Activated T-helper 1 cell treated with Interleukin-2 at 50 U/mL for 16 hours (primary cell): ENCODE measurements at regions not wholly inside any gene's neighbourhood (a gene's known extent, or its start where the extent isn't known, plus 50 kb on each side); places are given as distances from the start of the nearest gene placed in this dataset.
"Not testable (repeated sequence)": the region's sequence is repeated elsewhere in the genome, so short reads cannot be mapped to it uniquely, and the experiment has no call there.

ENCODE experiments used
- DNase-seq: peaks from one replicate; pipeline ENCODE4 v3.0.0-alpha.2; 2020; ENCODE audit warnings: low read depth

DNA sequence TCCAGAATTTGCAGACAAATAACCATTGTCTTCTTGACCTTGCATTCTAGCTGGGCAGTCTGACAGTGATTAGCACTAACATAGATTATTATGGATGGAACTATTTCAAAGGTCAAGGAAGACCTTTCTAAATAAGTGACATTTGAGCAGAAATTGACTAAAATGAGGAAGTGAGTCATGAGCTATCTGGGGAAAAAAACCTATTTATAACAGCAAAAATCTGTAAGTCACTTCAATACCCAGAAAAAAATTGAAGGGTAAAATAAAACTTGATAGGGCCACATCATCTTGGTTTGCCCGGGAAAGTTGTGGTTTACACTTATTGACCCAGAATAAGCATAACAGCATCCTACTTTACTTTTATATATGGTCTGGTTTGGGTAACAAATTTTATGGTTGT is 414.6 kb upstream of the HS3ST1 start:
- DNase-seq = no peak

DNA sequence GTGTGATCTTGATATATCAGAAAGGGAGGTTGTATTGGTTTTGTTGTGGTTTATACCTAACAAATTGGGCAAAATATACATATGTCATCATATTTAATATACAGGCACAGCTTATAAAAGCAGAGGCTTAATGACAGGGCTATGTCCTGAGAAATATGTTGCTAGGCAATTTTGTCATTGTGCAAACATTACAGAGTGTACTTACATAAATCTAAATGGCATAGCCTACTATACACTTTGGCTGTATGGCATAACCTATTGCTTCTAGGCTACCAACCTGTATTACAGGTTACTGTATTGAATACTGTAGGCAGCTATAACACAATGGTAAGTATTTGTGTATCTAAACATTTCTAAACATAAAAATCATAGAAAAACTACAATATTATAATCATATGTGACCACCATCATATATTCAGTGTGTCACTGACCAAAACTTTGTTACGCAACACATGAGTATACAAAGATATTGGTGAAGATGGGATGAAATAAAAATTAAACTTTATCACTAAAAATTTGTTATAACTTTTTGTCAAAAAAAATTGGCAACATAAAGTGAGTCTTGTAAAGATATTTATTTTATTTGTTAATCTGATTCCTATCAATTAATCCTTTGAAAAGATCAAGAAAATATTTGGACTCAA is 414.0 kb upstream of the HS3ST1 start:
- no peak for DNase-seq

DNA sequence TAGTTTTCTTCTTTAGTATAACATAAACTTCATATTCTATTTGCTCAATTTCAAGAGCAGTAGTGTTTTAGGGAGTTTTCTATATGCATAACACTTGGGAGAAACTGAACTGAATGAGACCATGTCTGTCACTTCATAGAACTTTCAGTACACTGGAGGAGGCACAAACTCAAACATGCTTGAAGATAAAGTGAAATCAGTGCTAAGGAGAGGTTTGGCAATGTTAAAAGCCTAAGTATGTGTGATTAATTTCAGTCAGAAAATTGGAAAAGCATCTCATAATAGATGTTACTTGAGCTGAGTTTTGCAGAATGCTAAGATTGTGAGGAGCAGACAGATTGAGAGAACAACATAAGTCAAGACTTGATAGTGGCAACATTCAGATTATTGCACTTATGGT is 411.2 kb upstream of the HS3ST1 start:
- DNase-seq = no peak

DNA sequence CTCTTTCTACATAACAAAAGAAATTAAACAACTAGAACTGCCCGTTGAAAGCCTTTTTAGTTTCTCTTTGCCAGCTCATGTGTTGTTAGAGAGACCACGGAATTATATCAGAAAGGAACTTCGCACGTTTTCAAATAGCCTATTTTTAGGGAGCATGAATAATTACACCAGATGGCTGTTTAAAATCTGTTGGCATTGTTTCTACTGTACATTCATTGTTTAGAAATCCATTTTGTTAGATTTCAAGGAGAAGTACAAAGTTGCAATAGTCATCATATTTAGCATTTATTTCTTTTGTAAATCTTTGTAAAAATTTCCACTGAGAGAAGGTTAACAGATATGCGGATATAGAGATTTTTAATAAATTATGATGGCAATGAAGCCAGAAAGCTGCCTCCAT is 403.0 kb upstream of the HS3ST1 start:
- no peak for DNase-seq

DNA sequence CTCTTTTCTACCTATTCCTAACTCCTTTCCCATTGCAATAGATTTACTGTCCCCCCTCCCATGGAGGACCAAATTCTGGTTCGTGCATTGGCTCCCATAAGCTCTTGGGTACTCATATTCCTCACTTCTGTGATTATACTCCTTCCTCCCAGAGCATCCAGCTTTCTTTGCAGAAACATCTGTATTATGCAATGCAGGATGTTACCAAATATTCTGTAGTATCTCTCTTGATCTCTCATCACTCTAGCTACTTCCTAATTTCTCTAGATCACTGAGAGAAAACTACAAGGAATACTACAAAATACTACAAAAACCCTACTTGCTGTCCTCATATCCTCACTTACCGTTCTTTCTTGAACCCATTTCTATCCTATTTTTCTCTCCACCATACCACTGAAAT is 395.9 kb upstream of the HS3ST1 start:
- no peak for DNase-seq

DNA sequence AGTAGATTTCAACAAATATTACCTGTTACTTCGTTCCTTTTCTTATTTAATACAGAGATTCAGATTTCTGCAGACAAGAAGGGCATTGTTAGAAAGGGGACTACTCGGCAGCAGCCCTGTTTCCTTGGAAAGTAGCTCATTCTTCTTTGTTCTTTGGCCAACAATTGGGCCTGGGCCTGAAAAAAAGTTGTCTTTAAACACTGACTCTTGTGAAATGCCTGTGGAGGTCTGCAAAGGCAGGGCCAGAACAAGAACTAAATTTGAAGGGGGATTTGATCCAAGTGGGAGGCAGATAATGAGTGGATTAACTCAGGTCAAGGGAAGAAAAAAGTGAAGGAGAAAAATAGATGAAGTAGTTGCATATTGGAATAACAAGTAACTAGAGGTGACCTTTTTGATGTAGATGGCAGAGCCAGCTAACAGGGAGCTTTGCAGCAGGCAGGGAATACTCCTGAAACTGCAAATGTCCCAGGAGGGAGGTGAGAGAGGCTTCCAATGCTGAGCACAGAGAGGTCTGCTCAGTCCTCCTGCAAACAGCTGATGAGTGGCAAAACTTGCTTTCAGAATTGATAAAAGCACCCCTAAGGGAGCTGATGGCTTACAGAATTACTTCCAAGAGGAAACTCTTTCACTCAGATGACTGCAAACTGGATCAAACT is 393.2 kb upstream of the HS3ST1 start:
- no peak for DNase-seq

DNA sequence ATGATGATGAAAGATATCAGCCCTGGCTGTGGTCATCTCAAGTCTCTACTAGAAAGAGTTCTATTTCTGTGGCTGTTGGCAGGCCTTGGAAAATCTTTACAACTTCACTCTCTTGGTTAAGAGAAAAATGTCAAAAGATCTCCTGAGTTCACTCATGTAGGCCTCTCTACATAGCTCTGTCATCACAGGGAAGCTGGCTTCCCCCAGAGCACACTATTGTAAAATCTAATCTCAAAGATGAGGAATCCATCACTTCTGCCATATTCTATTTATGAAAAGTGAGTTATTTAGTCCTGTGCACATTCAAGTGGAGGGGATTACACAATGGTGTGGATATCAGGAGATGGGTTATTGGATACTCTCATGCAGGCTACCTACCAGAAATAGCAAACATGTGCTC is 388.4 kb upstream of the HS3ST1 start:
- no peak for DNase-seq

DNA sequence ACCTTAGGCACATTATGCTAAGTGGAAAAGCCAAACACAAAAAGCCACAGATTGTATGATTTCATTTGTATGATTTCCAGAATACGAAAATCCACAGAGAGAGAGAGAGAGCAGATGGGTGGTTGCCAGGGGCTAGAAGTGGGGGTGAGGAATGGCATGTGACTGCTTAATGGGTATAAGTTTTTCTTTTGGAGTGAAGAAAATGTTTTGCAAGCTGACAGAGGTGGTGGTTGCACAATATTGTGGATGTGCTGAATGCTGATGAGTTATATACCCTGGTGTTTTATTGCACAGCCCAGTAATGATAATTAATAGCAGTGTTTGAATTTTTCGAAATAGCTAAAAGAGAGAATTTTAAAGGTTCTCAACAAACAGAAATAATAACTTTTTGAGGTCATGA is 386.1 kb upstream of the HS3ST1 start:
- no peak for DNase-seq

DNA sequence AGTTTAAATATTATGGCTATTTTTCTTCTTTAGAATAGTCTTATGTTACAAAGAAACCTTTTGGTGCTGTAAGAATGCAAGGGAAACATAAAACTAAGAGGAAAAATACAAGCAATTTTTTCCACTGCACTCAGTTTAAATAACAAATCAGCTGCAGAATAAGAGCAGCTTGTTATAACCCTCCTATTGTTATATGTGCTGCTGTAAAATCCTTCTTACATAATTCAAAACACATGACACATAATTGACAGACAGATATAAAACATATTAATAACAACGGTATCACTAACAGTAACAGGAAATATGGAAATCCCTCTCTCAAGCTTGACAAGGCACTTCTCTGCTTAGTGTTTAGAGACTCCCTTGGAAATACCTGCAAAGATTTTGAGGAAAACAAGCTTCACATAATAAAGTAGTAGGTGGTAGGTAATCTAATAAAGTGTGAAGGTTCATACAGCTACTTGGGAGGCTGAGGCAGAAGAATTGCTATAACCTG is 385.3 kb upstream of the HS3ST1 start:
- DNase-seq = no peak

DNA sequence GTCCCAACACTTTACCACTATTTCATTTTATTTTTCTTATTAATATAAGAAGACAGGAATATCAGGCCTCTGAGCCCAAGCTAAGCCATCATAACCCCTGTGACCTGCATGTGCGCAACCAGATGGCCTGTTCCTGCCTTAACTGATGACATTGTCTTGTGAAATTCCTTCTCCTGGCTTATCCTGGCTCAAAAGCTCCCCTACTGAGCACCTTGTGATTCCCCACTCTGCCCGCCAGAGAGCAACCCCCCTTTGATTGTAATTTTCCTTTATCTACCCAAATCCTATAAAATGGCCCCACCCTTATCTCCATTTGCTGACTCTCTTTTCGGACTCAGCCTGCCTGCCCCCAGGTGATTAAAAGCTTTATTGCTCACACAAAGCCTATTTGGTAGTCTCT is 382.8 kb upstream of the HS3ST1 start:
- DNase-seq = not testable (repeated sequence)

DNA sequence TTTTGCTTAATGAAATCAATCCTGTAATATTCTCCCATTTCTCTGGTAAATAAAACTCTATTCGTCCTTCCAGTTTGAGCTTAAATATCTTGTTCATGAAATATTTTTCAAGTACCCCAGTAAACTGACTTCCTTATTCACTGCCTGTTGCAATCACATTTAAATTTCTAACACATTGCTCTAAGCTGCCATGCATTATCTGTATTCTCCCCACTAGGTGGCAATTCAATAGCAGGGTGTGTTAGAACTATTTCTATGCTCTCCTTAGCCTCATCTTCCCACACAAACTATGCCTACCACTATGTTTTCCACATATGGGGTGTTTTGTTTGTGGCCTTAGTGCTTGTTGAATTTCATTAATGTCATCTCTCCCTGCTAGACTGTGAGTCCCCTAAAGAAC is 377.1 kb upstream of the HS3ST1 start:
- no peak for DNase-seq

DNA sequence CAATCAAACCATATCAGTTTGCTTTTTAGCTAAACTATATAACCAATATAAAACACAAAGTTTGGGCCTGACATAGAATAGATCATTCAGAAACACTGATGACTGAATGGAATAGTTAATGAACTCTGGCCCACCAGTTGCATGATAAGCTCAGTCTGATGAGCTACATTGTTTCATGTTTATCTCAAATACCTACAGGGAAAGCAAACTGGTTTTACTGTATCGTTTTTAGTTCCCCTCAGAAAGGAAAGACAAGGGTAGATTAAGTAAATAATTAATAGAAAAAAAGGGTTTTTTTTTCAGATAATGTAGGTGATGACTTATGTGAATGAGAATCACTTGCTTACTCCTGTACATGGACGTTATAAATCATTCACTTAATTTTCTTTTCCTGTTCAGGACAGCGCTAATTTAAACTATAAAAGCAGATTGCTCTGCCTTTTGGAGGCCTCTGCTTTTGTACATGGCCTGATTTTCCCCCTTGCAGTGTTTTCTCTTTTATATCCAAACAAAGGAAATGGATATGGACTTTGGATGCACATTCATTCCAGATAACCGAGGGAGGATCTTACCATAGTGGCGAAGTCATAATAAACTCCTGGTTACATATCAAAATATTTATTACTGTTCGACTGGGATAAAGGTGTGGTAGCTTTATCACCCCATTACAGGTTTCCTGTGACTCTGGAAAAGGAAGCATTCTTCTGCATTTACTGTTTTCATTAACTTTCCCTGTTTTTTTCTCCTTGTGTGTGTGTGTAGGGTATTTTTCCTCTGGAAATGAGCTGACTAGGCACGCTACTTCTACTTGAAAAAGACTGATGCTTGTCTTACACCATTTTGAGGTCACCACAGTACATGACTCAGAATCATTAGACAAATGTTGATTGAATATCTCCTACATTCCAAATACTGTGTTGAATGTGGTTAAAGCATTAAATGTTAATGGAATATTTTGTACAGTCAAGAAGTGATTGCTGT is 373.1 kb upstream of the HS3ST1 start:
- DNase-seq = no peak

DNA sequence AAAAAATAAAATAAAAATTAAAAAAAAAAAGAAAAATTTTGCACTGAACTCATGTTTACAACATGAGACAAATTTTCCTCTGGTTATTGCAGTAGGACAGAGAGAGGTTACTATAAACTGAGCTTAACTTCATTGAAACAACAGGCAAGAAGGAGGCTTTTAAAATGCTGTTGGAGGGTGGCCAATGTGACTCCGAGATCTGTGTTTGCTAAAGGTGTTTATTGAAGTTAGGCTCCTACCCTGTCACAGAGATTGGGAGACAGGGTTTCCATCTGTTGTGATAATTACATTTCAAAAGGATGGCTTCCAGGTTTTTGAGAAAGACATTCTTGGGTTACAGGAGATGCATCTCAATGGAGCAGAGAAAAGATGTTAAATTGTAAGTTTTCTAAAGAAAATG is 370.5 kb upstream of the HS3ST1 start:
- no peak for DNase-seq

DNA sequence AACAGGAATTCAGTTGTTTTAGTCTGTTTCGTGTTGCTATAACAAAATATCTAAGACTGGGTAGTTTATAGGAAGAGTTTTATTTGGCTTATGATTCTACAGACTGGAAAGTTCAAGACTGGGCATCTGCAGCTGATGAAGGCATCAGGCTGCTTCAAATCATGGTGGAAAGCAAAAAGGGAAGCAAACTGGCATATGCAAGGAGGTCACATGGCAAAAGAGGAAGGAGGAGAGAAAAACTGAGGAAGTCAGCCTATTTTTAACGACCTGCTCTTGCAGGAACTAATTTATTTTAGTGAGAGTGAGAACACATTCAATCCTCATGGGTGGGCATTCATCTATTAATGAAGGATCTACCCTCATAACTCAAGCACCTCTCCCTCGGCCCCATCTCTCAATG is 363.1 kb upstream of the HS3ST1 start:
- no peak for DNase-seq

DNA sequence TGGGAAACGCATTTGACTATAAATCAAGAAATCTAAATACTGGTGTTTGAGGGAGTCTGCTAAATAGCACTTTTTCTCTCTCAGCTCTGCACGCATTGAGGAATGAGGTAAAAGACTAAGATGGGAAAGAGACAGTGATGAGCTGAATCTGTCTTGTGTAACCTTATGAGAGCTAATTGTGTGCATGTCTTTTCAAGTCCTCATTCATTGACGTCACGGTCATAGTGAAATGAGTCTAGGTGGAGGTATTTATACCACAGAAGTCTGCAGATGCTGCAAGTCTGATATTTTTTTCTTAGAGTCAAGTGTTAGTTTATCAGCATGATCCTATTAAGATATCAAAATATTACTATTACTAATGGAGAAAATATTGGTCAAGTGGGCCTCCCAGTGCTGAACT is 361.5 kb upstream of the HS3ST1 start:
- DNase-seq = no peak

DNA sequence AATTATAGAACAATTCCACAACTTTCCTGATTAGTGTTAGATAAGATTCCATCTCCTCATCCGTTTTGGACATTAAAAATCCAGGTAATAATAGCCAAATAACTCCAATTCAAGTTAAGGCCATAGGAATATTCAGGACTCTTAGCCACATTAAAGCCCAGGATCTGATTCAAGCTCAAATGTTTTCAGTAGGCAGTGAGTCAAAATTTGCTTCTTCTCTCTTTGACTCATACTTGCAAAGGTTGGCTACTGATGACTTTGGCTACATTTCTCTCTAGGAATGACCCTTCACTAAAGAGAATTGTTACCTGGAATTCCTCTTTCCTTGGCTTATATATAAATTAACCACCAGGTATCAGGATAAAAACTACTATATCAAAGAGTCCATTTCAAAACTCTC is 354.9 kb upstream of the HS3ST1 start:
- no peak for DNase-seq

DNA sequence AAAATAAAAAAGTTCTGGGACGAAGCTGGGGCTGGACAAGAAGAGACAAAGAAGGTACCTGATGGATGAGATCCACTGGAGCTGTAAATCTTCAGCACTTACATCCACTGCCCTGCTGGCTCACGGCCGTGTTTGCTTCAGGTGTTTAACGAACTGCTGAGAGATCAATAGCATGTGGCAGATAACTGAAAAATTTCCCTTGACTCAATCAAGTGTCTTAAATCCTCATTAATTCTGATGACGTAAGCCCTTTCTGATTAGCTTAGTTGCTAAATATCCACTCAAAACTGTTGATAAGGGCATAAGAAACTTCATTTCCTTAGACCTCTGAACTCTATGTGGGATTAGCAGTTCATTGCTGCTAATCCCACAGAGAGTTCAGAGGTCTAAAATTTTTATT is 354.2 kb upstream of the HS3ST1 start:
- no peak for DNase-seq

DNA sequence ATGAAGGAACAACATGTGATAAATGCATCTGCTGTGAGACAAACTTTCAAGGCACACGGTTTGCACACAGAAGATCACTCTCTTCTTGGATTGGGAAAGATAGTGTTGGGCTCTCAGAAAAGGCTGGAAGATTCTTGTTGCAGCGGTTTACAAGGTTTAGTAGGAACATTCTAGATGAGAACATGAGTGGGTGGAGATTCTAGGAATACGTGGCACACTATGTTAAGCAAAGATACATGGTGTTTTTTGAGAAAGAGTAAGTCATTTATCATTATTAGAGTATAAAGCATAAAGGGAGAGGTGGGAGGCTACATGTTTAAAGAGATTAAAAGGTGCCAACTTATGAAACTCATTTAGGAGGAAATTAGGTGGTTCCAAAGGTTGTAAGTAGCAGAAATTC is 348.8 kb upstream of the HS3ST1 start:
- no peak for DNase-seq

DNA sequence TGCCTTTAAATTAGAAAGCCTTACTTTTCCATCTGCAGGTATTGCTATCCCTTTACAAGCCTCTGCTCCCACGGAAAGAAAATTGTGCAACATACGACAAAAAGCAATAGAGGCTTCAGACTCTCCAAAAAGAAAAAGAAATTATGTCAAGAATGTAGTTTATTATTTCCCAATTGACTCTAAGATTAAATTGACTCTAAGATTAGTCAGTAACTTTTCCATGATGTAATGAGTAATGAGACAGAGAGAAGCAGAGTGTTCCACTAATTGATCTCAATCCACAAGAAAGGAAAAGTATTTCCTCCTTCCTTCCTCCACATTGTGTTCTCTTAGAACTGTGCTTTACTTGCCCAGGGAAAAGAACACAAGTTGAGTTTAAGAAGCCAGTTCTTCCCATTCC is 345.7 kb upstream of the HS3ST1 start:
- DNase-seq = no peak

DNA sequence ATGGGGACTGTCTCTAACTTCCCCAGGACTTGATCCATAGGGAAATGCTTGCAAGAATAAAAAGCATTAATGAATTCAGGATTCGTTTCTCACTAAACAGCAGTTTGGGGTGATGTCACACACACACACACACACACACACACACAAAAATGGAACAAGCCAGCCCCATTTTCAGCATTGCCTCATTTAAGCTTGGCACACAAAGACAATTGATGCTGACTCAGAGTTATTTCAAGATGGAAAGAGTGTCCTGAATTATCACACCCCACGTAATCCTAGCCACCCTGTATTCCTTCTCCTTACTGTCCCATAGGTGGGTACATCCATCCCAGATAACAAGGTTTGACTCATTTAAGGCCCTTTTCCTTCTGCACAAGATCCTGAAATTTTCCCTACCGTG is 345.1 kb upstream of the HS3ST1 start:
- no peak for DNase-seq

DNA sequence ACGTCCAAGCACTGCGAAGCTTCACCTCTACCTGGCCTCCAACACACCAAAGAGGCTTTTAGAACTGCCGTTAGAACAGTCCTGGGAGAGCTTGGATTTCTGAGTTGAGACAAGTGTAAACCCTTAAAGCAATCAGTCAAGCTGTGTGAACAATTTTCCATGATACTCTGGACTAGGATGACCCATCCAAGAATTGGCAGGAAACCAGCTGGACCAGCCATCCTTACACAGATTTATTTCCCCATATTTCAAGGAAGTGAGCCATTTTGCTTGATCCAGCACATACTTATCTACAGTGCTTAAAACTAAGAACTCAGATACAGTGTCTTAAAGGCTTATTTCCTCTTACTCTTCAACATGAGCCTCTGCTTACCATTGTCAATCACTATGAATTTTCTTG is 340.7 kb upstream of the HS3ST1 start:
- no peak for DNase-seq

DNA sequence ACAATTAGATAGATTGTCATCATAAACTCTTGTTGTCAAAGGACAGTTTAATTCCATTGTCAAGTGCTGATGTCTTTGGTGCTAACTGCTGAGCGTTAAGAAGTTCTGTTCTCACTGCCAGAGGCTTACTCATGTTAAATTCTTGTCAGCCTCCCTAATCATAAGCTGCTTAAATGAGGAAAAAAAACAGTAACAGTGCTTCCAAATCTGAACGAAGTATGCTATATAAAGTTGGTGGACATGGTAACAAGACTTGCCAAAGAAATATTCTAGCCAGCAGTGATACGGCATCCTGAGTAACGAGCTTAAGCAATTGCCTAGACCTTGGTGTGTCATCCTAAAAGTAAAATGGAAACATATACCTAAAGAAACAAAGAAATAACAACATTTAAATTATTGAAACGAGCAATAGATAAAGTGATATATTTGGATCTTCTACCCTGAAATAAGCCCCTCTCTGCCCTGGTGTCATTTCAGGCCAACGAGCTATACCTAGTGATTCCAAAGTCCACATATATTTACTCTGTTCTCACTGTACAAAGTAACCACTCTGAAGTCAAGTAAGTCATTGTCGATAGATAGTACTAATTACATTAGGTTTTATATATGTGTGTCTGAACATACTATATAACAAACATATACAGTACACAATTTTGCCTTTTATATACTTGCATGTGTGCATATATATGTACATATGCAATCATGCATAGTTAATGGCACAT is 339.7 kb upstream of the HS3ST1 start:
- DNase-seq = no peak
